Panc1 (cell line): ENCODE measurements at regions not wholly inside any gene's neighbourhood (a gene's known extent, or its start where the extent isn't known, plus 50 kb on each side); places are given as distances from the start of the nearest gene placed in this dataset.

ENCODE experiments used
- ATAC-seq: fragments of 200-7000 bp; cut with Tn5 transposase; 2 replicates; pipeline ENCODE4 v1.9.1; 2020; ENCODE audit warnings: mild to moderate bottlenecking, moderate library complexity
- BruUV-seq: library from RNA; stranded (reverse); fragments of 400-500 nt; replicated peaks from 2 replicates; lab custom pipeline; 2021; lab: Mats Ljungman, UMichigan
- CTCF ChIA-PET: fragments of 300-600 bp; sonication (Branson Sonifier 250); formaldehyde crosslinking; loops from one replicate; lab custom pipeline; 2022; ENCODE audit warnings: antibody characterized with exemption; lab: Charles Lee
- POLR2A ChIA-PET: fragments of 300-600 bp; sonication (Branson Sonifier 250); formaldehyde crosslinking; loops from one replicate; lab custom pipeline; 2022; ENCODE audit warnings: antibody characterized with exemption; lab: Charles Lee
- DNase-seq: peaks from one replicate; pipeline ENCODE4 v3.0.0-alpha.2; 2010; ENCODE audit warnings: low read depth, low spot score
- H3K27ac ChIP-seq: 2 replicates; pipeline ENCODE4 v1.5.1; 2011; ENCODE audit warnings: mild to moderate bottlenecking, low read length, inconsistent platforms
- H3K27me3 ChIP-seq: fragments of 200-500 bp; sonication (Bioruptor generic); 2 replicates; pipeline ENCODE4 v1.6.0; 2014; ENCODE audit warnings: low read length, inconsistent platforms; ENCODE audit not compliant: control insufficient read depth, insufficient read depth
- H3K36me3 ChIP-seq: fragments of 200-500 bp; sonication (Bioruptor generic); 2 replicates; pipeline ENCODE4 v1.5.1; 2014; ENCODE audit warnings: inconsistent platforms, mild to moderate bottlenecking, low read length, moderate library complexity; ENCODE audit not compliant: control insufficient read depth, insufficient read depth
- H3K4me1 ChIP-seq: 2 replicates; pipeline ENCODE4 v1.5.1; 2011; ENCODE audit warnings: inconsistent platforms, mild to moderate bottlenecking, low read length, moderate library complexity; ENCODE audit not compliant: control insufficient read depth, insufficient read depth
- H3K4me3 ChIP-seq, 2 experiments: 2 replicates each; pipeline ENCODE4 v1.5.1; 2011 to 2012; ENCODE audit warnings: low read depth in 2 of 2, low read length in 2 of 2, mild to moderate bottlenecking in 2 of 2, inconsistent platforms in 1 of 2, moderate library complexity in 1 of 2
- H3K9me3 ChIP-seq: fragments of 200-500 bp; sonication (Bioruptor generic); 2 replicates; pipeline ENCODE4 v1.5.1; 2014; ENCODE audit warnings: low read depth, mild to moderate bottlenecking, inconsistent platforms, low read length, moderate library complexity; ENCODE audit not compliant: control insufficient read depth, insufficient read depth
- CTCF ChIP-seq: fragments of 450-650 bp; IDR thresholded peaks from 2 replicates; pipeline ENCODE4 v1.5.1; 2017; ENCODE audit warnings: mild to moderate bottlenecking
- POLR2AphosphoS5 ChIP-seq: IDR thresholded peaks from 2 replicates; pipeline ENCODE4 v1.6.1; 2012; ENCODE audit warnings: mild to moderate bottlenecking, low read depth, low read length, moderate library complexity
- REST ChIP-seq, 2 experiments: IDR thresholded peaks; 2 replicates each; pipeline ENCODE4 v1.6.1; 2011 to 2012; ENCODE audit warnings: low read depth in 2 of 2, control low read depth in 1 of 2, low read length in 1 of 2, mild to moderate bottlenecking in 1 of 2, moderate library complexity in 1 of 2; ENCODE audit not compliant: insufficient read depth in 1 of 2
- SIN3A ChIP-seq: IDR thresholded peaks from 2 replicates; pipeline ENCODE4 v1.6.1; 2012; ENCODE audit warnings: low read depth, mild to moderate bottlenecking, low read length, moderate library complexity, borderline replicate concordance; ENCODE audit not compliant: insufficient read depth
- TCF7L2 ChIP-seq: IDR thresholded peaks from 2 replicates; pipeline ENCODE4 v1.6.1; 2011; ENCODE audit warnings: mild to moderate bottlenecking, low read depth, low read length, inconsistent platforms
- in situ Hi-C: cut with HindIII; loops from 2 replicates; pipeline ENCODE4 v1.10.0; 2016; ENCODE audit warnings: low sequenced_read_pairs, low pct_unique_long_range_greater_than_20kb
- intact Hi-C: fragments of 100-400 bp; cut with micrococcal nuclease; formaldehyde crosslinking; loops from one replicate; pipeline ENCODE4 v1.10.0; 2022; ENCODE audit not compliant: unreplicated experiment

- H3K4me3 ChIP-seq: peak overlapping the region in 1 of 2 experiments; percentile 11; a peak in 2 of 4 replicates
- DNase-seq (peak; percentile 17), ATAC-seq (peak; percentile 69)
- ChIA-PET POLR2A (no interaction called here), CTCF (interaction anchor here (0.5 to 1.3 kb wide), 4 partner anchors 8 to 66 kb away, joined by 3 to 6 read pairs (median 4); no protein-coding TSS in a partner anchor)
- peak overlapping the region; percentile 91 for H3K27ac ChIP-seq
- H3K4me1 ChIP-seq: peaks cover 74% of the 10 kb centered on the region
- intact Hi-C loops: loop anchor here (10.0 kb wide), 1 partner anchor 58 kb away; no protein-coding TSS in a partner anchor
- in situ Hi-C loops: no loop called here
- BruUV-seq: no TSS peak
- H3K9me3 ChIP-seq: no peaks in the 10 kb centered on the region
- no peaks in the 10 kb centered on the region for H3K27me3 ChIP-seq
- H3K36me3 ChIP-seq: no peaks in the 10 kb centered on the region
- no peak for TF ChIP-seq SIN3A
- TF ChIP-seq TCF7L2: peak; percentile 54; the same call in 1 of the 2 replicates
These were observed 251.9 kb downstream of the SEC14L1 start for GRCh38 chr17:77392376-77393273.

- Histone ChIP-seq H3K9me3 (no peaks in the 10 kb centered on the region), H3K27ac (peak overlapping the region; percentile 91), H3K27me3 (no peaks in the 10 kb centered on the region), H3K36me3 (no peaks in the 10 kb centered on the region), H3K4me1 (peaks cover 73% of the 10 kb centered on the region), H3K4me3 (no peak overlapping the region)
- BruUV-seq: no TSS peak
- DNase-seq: no peak
- no peak for ATAC-seq
- CTCF ChIA-PET: interaction anchor here (0.5 to 1.2 kb wide), 3 partner anchors 62 to 816 kb away, joined by 3 to 4 read pairs (median 3); no protein-coding TSS in a partner anchor
- TF ChIP-seq SIN3A (no peak), POLR2AphosphoS5 (no peak), TCF7L2 (no peak), REST (IDR thresholded peaks at IDR 0.05; ENCODE audit: insufficient read depth in 1 of 2, low read depth in 2 of 2, low read length in 1 of 2) (no peak), CTCF (no peak)
- intact Hi-C loops (loop anchor here (10.0 kb wide), 1 partner anchor 58 kb away; no protein-coding TSS in a partner anchor), in situ Hi-C loops (no loop called here)
- POLR2A ChIA-PET: no interaction called here
These were observed 252.5 kb downstream of the SEC14L1 start for GRCh38 chr17:77393274-77393600.
